HEK293T (cell line): ENCODE measurements at regions not wholly inside any gene's neighbourhood (a gene's known extent, or its start where the extent isn't known, plus 50 kb on each side); places are given as distances from the start of the nearest gene placed in this dataset.

Experiments
- BHLHE40 ChIP-seq: fragments of 450-650 bp; IDR thresholded peaks from 2 replicates; pipeline ENCODE4 v1.6.1; 2016; ENCODE audit warnings: mild to moderate bottlenecking, moderate library complexity, borderline replicate concordance
- CTBP1 ChIP-seq: fragments of 450-650 bp; IDR thresholded peaks from 2 replicates; pipeline ENCODE4 v1.6.1; 2016; ENCODE audit warnings: borderline replicate concordance
- ELF4 ChIP-seq: fragments of 450-650 bp; IDR thresholded peaks from 2 replicates; pipeline ENCODE4 v1.6.1; 2017; ENCODE audit warnings: antibody characterized with exemption
- FOXA1 ChIP-seq: fragments of 450-650 bp; IDR thresholded peaks from 2 replicates; pipeline ENCODE4 v1.6.1; 2016; ENCODE audit warnings: mild to moderate bottlenecking
- FOXM1 ChIP-seq: fragments of 450-650 bp; IDR thresholded peaks from 2 replicates; pipeline ENCODE4 v1.6.1; 2017; ENCODE audit warnings: mild to moderate bottlenecking, borderline replicate concordance
- HDGF ChIP-seq: fragments of 450-650 bp; IDR thresholded peaks from 2 replicates; pipeline ENCODE4 v1.6.1; 2017; ENCODE audit warnings: antibody characterized with exemption, borderline replicate concordance
- L3MBTL2 ChIP-seq: fragments of 450-650 bp; conservative IDR thresholded peaks from 2 replicates; pipeline ENCODE4 v1.6.1; 2016; ENCODE audit warnings: mild to moderate bottlenecking
- PKNOX1 ChIP-seq: fragments of 450-650 bp; IDR thresholded peaks from 2 replicates; pipeline ENCODE4 v1.6.1; 2016
- SP1 ChIP-seq: fragments of 450-650 bp; IDR thresholded peaks from 2 replicates; pipeline ENCODE4 v1.6.1; 2017
- SUZ12 ChIP-seq: fragments of 450-650 bp; IDR thresholded peaks from 2 replicates; pipeline ENCODE4 v1.6.1; 2016; ENCODE audit warnings: mild to moderate bottlenecking
- TARDBP ChIP-seq: fragments of 450-650 bp; IDR thresholded peaks from 2 replicates; pipeline ENCODE4 v1.6.1; 2016

DNA sequence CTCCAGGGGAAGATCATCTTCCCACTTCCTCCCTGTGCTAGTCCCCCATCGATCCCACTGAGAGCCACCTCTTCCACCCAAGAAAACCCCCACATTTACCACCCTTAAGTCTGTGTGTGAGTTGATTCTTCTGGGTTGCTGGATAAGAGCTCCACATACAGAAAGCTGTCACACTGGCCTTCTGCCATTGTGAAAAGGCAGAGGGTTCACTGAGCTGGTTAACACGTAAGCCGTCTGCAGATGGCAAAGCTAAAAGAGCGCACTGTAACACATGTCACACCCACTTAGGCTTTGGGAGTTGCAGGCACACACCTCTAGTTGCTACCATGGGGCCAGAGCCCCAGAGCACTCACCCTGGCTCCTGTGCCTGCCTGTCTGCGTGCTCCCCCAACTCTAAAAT is 309.8 kb upstream of the LRRC3B start:
- TF ChIP-seq BHLHE40 (no peak), ELF4 (no peak), PKNOX1 (no peak), HDGF (no peak), SP1 (no peak), TARDBP (no peak), FOXA1 (no peak), L3MBTL2 (no peak), FOXM1 (no peak), CTBP1 (no peak), SUZ12 (no peak)
